HepG2 (cell line): ENCODE measurements at regions not wholly inside any gene's neighbourhood (a gene's known extent, or its start where the extent isn't known, plus 50 kb on each side); places are given as distances from the start of the nearest gene placed in this dataset.

Experiments
- ATAC-seq: fragments of 200-7000 bp; cut with Tn5 transposase; 3 replicates; pipeline ENCODE4 v1.9.1; 2020; ENCODE audit warnings: mild to moderate bottlenecking, moderate library complexity
- BruUV-seq: library from RNA; stranded (reverse); fragments of 400-500 nt; replicated peaks from 2 replicates; lab custom pipeline; 2021; lab: Mats Ljungman, UMichigan
- CTCF ChIA-PET: fragments of 300-600 bp; formaldehyde crosslinking; extraction: SDS; loops from one replicate; lab custom pipeline; 2021; ENCODE audit warnings: low total read pairs, inconsistent platforms, low intra/inter-chr PET ratio; lab: Yijun Ruan, JAX
- POLR2A ChIA-PET: fragments of 350-600 bp; sonication (Branson Sonifier 250); formaldehyde crosslinking; loops from one replicate; lab custom pipeline; 2020; ENCODE audit warnings: antibody characterized with exemption, inconsistent platforms; lab: Yijun Ruan, JAX
- DNase-seq: peaks from one replicate; pipeline ENCODE4 v3.0.0-alpha.2; 2015; ENCODE audit warnings: low spot score
- FAIRE-seq: peaks from 3 replicates; lab custom pipeline; 2011; peaks lifted over from hg19 to GRCh38; lab: Jason Lieb, UNC
- H2AFZ ChIP-seq: one replicate; pipeline ENCODE4 v1.6.1; 2011; ENCODE audit warnings: low read length, inconsistent platforms
- H3K27ac ChIP-seq: fragments of 300-600 bp; 3 replicates; pipeline ENCODE4 v1.8.0; 2011; ENCODE audit warnings: mixed run types, mild to moderate bottlenecking, mixed read lengths, low read length, inconsistent platforms; ENCODE audit not compliant: insufficient read depth; ENCODE audit errors: extremely low read length
- H3K27me3 ChIP-seq, 2 experiments: fragments of 200-600 bp in 1 of 2; 2 replicates in 1 of 2; 3 replicates in 1 of 2; pipeline versions ENCODE4 v1.6.0 to v1.8.0; 2011; ENCODE audit warnings: low read length in 2 of 2, mild to moderate bottlenecking in 2 of 2, moderate library complexity in 2 of 2, inconsistent platforms in 1 of 2; ENCODE audit not compliant: insufficient read depth in 2 of 2, control insufficient read depth in 1 of 2
- H3K36me3 ChIP-seq, 2 experiments: fragments of 200-600 bp in 1 of 2; replicated peaks in 1 of 2; 2 replicates in 1 of 2; 3 replicates in 1 of 2; pipeline versions ENCODE4 v1.5.1 to v1.8.0; 2011; ENCODE audit warnings: low read length in 2 of 2, inconsistent platforms in 1 of 2; ENCODE audit not compliant: insufficient read depth in 2 of 2, control insufficient read depth in 1 of 2
- H3K4me1 ChIP-seq: 2 replicates; pipeline ENCODE4 v1.5.1; 2012; ENCODE audit warnings: low read length, inconsistent platforms; ENCODE audit not compliant: insufficient read depth
- H3K4me2 ChIP-seq: 2 replicates; pipeline ENCODE4 v1.6.0; 2011; ENCODE audit warnings: low read depth, low read length, inconsistent platforms
- H3K4me3 ChIP-seq, 3 experiments: fragments of 200-600 bp in 1 of 3; sonication (generic), shearing (Covaris generic) in 1 of 3; replicated peaks in 1 of 3; 2 replicates each; pipeline ENCODE4 v1.5.1; 2011 to 2016; ENCODE audit warnings: low read length in 3 of 3, inconsistent platforms in 2 of 3, low read depth in 2 of 3, mild to moderate bottlenecking in 2 of 3, control low read depth in 1 of 3, mixed read lengths in 1 of 3; ENCODE audit not compliant: insufficient read depth in 1 of 3
- H3K79me2 ChIP-seq: one replicate; pipeline ENCODE4 v1.6.1; 2011; ENCODE audit warnings: low read length, inconsistent platforms; ENCODE audit not compliant: insufficient read depth
- H3K9ac ChIP-seq: 2 replicates; pipeline ENCODE4 v1.6.0; 2011; ENCODE audit warnings: mild to moderate bottlenecking, low read depth, low read length, inconsistent platforms; ENCODE audit not compliant: insufficient read depth
- H3K9me3 ChIP-seq: 2 replicates; pipeline ENCODE4 v1.5.1; 2012; ENCODE audit warnings: mild to moderate bottlenecking, low read length
- H4K20me1 ChIP-seq: 2 replicates; pipeline ENCODE4 v1.6.0; 2011; ENCODE audit warnings: inconsistent platforms, mild to moderate bottlenecking, low read length, moderate library complexity; ENCODE audit not compliant: insufficient read depth
- CENPX ChIP-seq: sonication (generic); formaldehyde crosslinking; IDR thresholded peaks from 2 replicates; pipeline ENCODE4 v1.9.0; 2021; ENCODE audit warnings: mild to moderate bottlenecking, missing genetic modification reagents, moderate library complexity
- ELF4 ChIP-seq: sonication (generic); formaldehyde crosslinking; IDR thresholded peaks from 2 replicates; pipeline ENCODE4 v1.5.0; 2020; ENCODE audit warnings: missing genetic modification reagents, mild to moderate bottlenecking, moderate library complexity, borderline replicate concordance
- FOSL1 ChIP-seq: sonication (generic); formaldehyde crosslinking; IDR thresholded peaks from 2 replicates; pipeline ENCODE4 v1.9.0; 2021; ENCODE audit warnings: missing genetic modification reagents, borderline replicate concordance
- HOMEZ ChIP-seq: IDR thresholded peaks from 2 replicates; pipeline ENCODE4 v1.6.1; 2016; ENCODE audit warnings: low read depth
- RFX1 ChIP-seq: fragments of 450-650 bp; IDR thresholded peaks from 2 replicates; pipeline ENCODE4 v1.6.1; 2017
- THAP11 ChIP-seq: IDR thresholded peaks from 2 replicates; pipeline ENCODE4 v1.6.1; 2016; ENCODE audit warnings: missing biosample characterization, missing genetic modification reagents
- ZBTB2 ChIP-seq: sonication (generic); formaldehyde crosslinking; IDR thresholded peaks from 2 replicates; pipeline ENCODE4 v1.8.0; 2022; ENCODE audit warnings: low read depth, missing genetic modification reagents
- ZC3H13 ChIP-seq: sonication (generic); formaldehyde crosslinking; IDR thresholded peaks from 2 replicates; pipeline ENCODE4 v1.8.1; 2023; ENCODE audit warnings: mild to moderate bottlenecking, missing genetic modification reagents, moderate library complexity
- ZMAT5 ChIP-seq: sonication (generic); formaldehyde crosslinking; IDR thresholded peaks from 2 replicates; pipeline ENCODE4 v1.5.0; 2020; ENCODE audit warnings: mild to moderate bottlenecking, low read depth, missing genetic modification reagents, borderline replicate concordance
- ZMYM4 ChIP-seq: sonication (generic); formaldehyde crosslinking; IDR thresholded peaks from 2 replicates; pipeline ENCODE4 v1.8.1; 2023; ENCODE audit warnings: mild to moderate bottlenecking, missing genetic modification reagents
- ZNF235 ChIP-seq: sonication (generic); formaldehyde crosslinking; IDR thresholded peaks from 2 replicates; pipeline ENCODE4 v1.8.1; 2023; ENCODE audit warnings: mild to moderate bottlenecking, missing genetic modification reagents, borderline replicate concordance
- ZNF337 ChIP-seq: sonication (generic); formaldehyde crosslinking; IDR thresholded peaks from 2 replicates; pipeline ENCODE4 v1.5.1; 2020; ENCODE audit warnings: missing genetic modification reagents, low read depth, mild to moderate bottlenecking, borderline replicate concordance
- ZNF747 ChIP-seq: sonication (generic); formaldehyde crosslinking; IDR thresholded peaks from 2 replicates; pipeline ENCODE4 v1.8.1; 2023; ENCODE audit warnings: missing genetic modification reagents, mild to moderate bottlenecking, borderline replicate concordance
- ZSCAN9 ChIP-seq: IDR thresholded peaks from 2 replicates; pipeline ENCODE4 v1.6.1; 2016; ENCODE audit warnings: borderline replicate concordance
- WGBS: methylation state at CpG from one replicate; pipeline ENCODE4 v1.1.6; 2017; ENCODE audit warnings: low lambda C conversion rate; 5-methylcytosine and 5-hydroxymethylcytosine counted together
- in situ Hi-C: cut with HindIII; loops from 2 replicates; pipeline ENCODE4 v1.10.0; 2017; ENCODE audit warnings: low pct_unique_long_range_greater_than_20kb; ENCODE audit not compliant: extremely low pct_ligation_motif_present
- intact Hi-C: fragments of 100-400 bp; cut with micrococcal nuclease; formaldehyde crosslinking; loops from one replicate; pipeline ENCODE4 v1.10.0; 2022; ENCODE audit not compliant: unreplicated experiment

- FAIRE-seq = no peak
- no peak overlapping the region for H2AFZ ChIP-seq
- H3K79me2 ChIP-seq = no peaks in the 10 kb centered on the region
- H3K36me3 ChIP-seq = no peaks in the 10 kb centered on the region
- no peak overlapping the region for H3K4me2 ChIP-seq
- no peak overlapping the region for H3K27ac ChIP-seq
- in situ Hi-C loops (no loop called here), intact Hi-C loops (no loop called here)
- peaks cover under 1% of the 10 kb centered on the region; the same call in 1 of the 2 replicates for H3K9me3 ChIP-seq
- TF ChIP-seq ZMYM4 (CRISPR knock-in tag) = no peak
- no peak for TF ChIP-seq FOSL1 (CRISPR knock-in tag)
- TF ChIP-seq THAP11 = no peak
- TF ChIP-seq ZNF747 (CRISPR knock-in tag) = no peak
- TF ChIP-seq HOMEZ (CRISPR knock-in tag) = no peak
- no peak for TF ChIP-seq ZSCAN9 (CRISPR knock-in tag)
- no peak for TF ChIP-seq RFX1
- no peak for TF ChIP-seq ZNF235
- TF ChIP-seq ELF4 = no peak
- TF ChIP-seq ZNF337 (CRISPR knock-in tag) = no peak
- no peak for TF ChIP-seq ZMAT5 (CRISPR knock-in tag)
- no peak for TF ChIP-seq ZBTB2
- no peak for TF ChIP-seq ZC3H13
- no peak for TF ChIP-seq CENPX (CRISPR knock-in tag)
- ChIA-PET POLR2A (no interaction called here), CTCF (no interaction called here)
- BruUV-seq = no TSS peak
- no peak overlapping the region for H3K9ac ChIP-seq
- H3K27me3 ChIP-seq = no peaks in the 10 kb centered on the region
- ATAC-seq = no peak
- H3K4me1 ChIP-seq = no peaks in the 10 kb centered on the region
- H4K20me1 ChIP-seq = no peaks in the 10 kb centered on the region
- whole genome bisulfite sequencing = 0% methylated on average over 2 of the region's 2 CpGs
- no peak overlapping the region for H3K4me3 ChIP-seq
- DNase-seq = no peak
These were observed 352.7 kb upstream of the CDH20 start for GRCh38 chr18:60980422-60981005.
